GM21423 (cell line): ENCODE measurements at regions not wholly inside any gene's neighbourhood (a gene's known extent, or its start where the extent isn't known, plus 50 kb on each side); places are given as distances from the start of the nearest gene placed in this dataset.
"Not testable (repeated sequence)": the region's sequence is repeated elsewhere in the genome, so short reads cannot be mapped to it uniquely, and the experiment has no call there.

ENCODE experiments used
- ATAC-seq: cut with Tn5 transposase; IDR thresholded peaks from one replicate; pipeline ENCODE4 v1.9.1; 2021; ENCODE audit warnings: mild to moderate bottlenecking, moderate library complexity; ENCODE audit not compliant: unreplicated experiment

DNA sequence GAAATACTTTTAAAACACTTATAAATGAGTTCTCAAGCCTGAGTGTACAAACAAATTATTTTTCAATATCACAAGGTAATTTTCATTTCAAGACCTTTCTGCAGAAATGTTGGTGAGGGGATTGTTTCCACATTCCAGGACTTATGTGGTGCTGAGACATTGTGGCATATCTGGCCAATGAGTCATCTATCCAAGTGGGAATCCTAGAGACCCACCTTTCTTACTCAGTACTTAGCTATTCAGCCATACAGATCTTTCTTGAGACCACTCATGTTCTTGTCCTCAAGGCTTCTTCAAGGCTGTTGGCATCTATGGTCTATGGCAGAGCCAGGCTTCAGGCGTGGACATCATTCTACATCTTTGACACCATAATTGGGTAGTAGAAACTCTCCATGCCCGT, 225.4 kb downstream of the DKK1 start:
- no peak for ATAC-seq

DNA sequence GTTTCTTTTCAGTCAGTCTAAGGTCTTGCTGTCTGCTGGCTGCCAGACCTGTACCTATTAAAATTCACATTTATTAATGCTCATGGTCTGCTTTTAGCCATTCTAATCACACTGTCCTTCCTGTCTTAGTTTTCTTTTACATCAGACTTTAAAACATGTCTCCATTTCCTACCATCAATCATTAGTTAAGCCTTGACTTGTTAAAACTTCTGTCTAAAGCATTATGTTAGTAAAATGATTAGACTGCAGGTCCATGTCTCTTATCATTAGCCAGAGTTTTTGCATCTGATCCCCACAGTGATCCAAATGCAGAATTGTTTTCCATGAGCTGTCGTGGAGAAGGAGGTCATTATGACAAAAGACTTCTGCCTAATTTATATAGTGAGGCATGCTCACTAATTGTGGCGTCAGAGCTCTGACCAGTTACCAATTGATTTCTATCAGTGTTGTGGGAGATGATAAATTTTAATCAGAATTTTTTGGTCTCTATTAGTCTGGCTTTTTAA, 226.5 kb downstream of the DKK1 start:
- ATAC-seq, result no peak

DNA sequence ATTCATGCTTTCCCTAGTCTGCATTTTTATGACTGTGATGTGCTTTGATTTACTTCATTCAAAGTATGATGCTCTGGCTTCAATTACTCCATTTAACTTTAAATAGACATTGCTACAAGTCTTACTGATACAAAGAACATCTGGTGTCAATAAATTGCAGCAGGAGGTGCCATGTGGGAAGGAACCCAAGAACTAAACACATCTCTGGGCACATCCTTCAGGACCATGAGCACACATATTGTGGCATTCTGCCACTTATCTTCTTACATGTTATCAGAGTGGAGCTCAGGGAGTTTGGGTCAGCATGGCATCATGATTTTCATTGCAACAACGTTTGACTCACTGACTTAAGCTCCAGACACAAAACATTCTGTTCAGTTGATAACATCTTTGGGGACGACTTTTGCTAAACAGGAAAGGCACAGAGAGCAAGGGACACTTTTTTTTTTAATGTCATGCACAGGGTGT, 227.0 kb downstream of the DKK1 start:
- no peak for ATAC-seq

DNA sequence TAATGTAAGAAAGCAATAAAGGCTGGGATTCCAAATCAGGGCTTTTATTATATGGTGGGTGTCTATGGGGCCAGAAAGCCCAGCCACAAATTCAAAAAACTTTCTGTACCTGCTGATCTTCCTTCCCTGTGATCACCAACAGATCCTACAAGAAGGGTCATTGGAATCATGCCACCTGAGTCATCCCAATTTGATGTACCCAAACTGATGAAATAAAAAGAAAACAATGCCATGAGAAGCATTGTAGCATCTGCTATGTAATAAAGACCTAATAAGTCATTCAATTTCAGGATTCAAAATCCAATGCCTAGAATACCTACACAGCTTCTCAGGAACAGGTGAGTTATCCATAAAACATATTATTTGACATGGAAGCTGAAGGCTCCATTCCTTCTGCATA, 228.8 kb downstream of the DKK1 start:
- no peak for ATAC-seq

DNA sequence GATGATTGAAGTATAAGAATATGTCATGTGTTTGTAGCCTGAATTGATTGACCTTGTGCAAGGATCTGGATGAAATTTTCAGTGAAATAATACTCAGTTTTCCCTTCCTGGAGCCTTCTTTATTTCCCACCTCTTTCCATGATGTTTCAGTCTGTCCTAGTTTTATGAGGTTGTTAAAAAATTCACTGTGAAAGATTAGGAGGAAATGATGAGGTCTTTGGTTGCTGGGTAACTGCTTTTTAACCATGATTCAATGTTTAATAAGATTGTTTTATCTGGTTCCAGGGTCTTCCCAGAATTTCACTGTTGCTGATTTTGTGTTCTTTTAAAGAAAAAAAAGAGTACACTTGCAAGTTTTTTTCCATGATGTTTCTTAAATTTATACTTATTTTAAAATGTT, 221.5 kb downstream of the MBL2 start:
- no peak for ATAC-seq

DNA sequence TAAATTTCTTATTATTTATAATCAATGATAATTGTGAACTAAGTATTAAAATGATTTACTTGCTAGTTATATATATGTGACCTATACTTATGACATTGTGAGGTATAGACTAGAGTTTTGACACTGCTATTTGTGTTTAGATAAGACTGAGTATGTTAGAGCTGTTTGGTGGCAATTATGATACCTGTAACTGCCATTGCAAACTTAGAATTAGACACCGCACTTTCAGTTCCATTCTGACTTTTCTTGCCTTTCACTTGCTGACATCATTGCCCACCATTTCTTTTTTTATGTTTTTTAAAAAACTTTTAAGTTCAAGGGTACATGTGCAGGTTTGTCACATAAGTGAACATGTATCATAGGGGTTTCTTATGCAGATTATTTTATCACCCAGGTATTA, 214.5 kb downstream of the MBL2 start:
- no peak for ATAC-seq

DNA sequence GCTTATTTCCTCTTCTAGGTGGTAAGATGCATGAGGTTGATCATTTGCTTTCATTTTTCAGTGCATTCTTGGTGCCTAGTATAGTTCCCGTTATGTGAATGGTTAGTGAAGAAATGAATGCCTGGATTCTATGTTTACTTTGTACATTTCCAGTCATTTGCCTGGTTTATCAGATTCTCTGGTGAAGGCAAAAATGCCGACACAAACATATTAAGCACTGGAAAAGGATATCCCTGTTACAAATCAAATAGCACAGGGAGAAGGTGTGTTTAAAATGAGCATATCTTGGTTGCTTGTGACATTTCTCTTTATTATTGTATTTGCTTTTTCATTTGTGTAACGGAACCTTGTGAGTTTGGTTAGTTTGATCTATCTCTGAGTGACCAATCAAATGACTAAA, 211.3 kb downstream of the MBL2 start:
- ATAC-seq, result no peak

DNA sequence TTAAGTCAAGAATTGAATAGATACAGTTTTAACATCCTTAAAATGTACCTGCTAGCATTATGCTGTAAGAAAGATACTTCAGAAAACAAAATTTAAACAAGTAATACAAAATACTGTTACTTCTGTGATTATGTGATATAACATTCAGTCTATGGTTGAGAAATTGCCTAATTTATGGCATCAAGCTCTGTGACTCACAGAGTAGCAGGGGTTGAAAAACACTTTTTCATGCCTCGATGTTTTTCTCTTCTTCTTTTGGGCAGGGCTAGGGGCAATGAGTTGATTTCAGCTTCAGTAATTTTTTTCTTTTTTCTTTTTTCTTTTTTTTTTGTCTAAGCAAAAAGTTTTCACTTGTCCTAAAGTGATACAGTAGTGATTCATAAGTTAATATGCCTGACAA, 209.2 kb downstream of the MBL2 start:
- no peak for ATAC-seq

DNA sequence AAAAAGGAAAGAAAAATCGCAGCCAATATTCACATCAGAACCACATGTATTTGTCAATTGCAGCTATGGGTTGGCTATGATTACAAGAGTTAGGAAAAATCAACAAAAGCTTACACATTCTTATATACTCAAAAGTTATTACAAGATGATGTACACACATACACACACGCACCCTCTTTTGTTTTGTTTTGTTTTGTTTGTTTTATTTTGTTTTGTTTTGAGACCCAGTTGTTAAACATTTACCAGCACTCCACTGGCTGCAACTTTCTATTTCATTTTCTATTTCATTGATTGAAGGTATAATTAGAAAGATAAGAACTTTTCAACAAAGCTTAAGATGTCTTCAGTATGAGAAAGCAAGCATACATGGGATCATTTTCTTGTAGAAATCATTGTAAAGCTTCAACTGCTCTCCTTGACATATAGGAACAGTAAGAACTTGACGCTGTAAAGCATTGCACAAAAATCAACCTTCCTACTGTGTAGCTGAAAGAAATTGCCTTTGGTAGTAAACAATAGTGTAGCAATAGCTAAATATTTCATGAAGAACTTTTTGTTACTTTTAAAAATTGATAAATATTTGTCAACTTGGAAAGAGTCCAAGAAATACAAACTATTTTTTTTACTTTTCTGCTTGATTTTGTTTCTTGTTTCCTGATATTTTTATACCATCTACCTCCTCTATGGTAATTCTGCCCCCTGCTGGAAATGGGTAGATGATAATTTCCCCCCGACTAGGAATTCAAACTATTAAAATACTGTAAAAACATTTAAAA, 205.9 kb downstream of the MBL2 start:
- ATAC-seq, result no peak

DNA sequence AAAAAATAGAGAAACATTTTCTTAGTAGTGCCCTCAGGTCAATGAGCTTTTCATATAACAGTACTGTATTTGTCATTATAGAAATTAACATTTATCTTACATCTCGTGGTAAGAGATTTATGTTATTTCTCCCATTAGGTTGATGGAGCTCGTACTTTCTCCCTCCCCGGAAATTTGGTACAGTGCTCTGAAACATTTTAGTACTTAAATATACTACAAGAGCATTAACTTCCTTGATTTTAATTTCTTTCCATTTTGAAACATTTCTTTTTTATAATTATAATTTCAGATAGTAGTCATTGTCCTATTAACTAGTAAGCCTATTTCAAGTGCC, 205.4 kb downstream of the MBL2 start:
- no peak for ATAC-seq

DNA sequence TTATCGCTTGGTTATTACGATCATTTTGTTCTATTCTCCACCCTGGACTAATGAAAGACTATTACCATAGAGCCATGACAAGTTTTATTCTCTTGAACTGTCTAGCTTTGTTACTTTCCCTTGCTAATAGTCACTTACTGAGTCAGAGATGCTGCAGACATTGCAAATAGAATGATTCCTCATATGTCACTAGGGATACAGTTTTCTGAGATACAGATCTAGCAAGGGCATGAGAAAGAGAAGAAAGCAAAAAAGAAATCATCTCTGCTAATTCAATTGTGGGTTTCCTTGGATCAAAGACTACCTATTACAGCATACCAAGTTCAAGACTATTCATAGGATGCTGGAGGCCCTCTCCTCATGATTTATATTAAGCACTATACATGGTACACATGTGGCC, 204.3 kb downstream of the MBL2 start:
- no peak for ATAC-seq

DNA sequence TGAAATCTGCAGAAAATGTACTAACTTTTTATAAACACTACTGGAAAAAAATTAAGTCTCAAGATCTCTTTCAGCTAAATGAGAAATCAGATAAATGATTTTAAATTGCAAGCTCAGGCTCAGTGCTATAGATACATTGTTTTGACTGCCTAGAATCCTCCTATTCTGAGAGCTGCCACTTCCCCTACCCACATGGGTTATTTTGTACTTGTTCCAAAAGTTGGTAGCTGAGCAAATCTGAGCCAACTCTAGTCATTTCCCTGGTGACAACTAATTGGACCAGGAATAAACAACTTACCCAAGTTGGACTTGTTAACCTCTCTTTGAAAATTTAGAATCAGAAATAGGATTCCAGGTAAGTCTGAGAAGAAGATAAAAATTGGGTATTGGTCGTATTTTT, 202.1 kb downstream of the MBL2 start:
- ATAC-seq, result no peak

DNA sequence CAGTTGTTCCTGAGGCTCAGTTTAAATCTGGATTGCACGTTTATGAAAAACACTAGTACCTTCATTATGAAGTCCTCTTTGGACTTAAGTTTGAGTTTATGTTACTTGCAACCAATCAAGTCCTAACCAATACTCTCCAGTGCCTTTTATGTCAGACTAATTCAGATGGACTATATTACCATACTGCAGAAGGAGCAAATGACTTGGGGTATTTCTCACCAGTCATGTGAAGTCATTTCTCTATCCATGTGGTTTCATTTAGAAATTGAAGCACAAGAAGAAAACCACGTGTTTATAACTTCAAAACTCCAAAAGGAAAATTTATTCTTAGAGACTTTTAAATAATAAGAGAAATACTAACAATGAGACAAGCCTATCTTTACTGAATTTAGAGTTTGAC, 201.6 kb downstream of the MBL2 start:
- no peak for ATAC-seq

DNA sequence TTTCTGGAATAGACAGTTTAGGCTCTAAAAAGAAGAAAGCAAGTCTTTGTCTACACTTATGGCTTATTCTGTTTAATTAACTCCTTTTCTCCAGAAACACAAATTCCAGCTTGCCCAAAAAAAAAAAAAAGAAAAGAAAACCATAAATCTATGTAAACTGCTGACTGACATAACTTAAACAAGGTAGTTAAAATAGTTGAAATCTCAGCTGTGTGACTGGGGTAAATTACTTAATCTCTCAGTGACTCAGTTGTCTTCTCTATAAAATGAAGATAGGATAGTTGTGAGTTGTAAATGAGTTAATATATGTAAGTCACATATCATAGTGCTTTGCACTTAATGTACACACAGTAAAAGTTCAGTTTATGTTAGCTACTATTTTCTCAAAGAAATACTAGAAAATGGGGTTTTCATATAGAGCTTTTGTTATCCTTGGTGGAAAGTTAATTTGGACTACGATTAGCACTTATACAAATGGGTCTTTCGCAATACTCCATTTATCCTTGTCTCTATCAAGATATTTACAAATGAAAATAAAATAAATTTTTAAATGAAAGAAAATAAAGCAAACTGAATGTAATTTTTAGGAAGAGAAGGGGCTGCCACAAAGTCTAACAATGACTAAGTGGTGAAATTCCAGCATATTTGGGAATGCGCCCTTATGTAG, 200.9 kb downstream of the MBL2 start:
- ATAC-seq, result no peak

DNA sequence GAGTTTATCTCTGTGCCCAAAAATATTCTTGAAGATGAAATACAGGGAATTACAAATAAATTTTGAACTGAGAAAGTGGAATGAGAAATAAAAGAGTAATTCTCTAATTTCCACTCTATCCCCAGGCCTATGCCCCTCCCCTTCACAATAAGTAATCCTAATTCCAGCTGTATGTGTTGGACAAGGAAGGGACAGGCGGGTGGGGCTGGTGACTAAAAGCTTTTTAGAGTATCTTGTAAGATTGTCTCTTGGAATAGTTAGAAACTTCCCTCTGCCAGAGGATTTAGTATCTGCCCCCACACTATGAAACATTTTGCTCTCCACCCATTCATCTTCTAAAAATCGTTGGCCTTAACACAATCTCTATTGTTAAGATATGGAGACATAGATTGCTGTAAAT, 199.2 kb downstream of the MBL2 start:
- no peak for ATAC-seq

DNA sequence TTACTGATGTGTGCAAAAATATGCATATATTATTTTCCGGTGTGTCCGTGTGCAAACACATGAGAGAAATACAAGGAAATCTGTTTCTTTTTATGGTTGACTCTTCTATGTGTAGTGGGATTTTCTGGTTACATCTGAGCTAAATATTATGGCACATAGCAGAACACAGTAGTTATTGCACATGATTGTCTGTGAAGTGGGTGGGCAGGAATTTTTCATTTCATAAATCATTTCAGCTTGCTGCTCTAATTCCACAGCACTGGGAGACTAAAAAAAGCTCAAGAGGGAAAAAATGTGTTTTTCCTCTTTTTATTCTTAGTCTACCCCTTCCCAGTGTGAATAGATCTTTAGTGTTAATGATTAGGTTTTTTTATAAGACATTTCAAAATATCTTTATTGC, 197.9 kb downstream of the MBL2 start:
- no peak for ATAC-seq

DNA sequence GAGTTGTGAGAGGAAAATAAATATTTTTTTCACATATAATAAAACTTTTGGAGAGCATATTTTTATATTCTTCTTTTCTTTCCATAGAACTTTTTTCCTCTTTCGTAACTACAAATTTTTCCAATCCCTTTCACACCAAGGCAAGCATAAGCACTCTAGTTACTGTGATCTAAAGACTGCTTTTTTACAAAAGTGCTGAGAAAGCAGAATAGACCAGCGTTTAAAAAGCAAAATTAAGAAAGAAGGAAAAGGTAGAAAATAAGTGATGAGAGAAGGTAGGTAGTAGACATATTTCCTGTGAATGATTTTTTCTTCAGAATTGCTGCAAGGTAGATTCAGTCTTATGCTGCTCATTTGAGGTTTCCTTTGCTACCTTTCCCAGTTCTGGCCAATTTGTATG, 195.5 kb downstream of the MBL2 start:
- ATAC-seq, result no peak

DNA sequence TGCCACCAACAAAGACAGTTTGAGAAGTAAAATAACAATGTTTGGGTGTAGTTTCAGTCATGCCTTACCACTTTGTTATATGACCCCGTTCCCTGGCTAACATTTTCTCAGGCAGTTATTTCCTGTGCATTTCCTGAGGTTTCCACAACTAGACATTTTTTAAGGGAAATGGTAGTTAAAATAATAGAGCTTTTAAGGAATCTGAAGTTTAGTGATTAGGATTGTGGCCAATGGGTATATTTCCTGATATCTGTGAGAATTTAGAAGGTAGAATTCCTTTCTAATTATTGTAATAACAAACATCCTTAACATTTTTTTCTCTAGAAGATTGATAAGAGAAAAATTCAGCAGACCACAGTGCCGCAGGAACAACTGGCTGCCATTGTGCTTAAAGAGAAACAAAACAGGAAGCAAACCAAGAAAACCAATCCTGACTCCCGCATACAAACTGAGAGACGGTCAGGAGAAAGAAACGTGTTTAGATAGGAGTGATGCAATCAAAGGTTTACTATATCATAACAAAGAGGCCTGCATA, 193.6 kb downstream of the MBL2 start:
- no peak for ATAC-seq

DNA sequence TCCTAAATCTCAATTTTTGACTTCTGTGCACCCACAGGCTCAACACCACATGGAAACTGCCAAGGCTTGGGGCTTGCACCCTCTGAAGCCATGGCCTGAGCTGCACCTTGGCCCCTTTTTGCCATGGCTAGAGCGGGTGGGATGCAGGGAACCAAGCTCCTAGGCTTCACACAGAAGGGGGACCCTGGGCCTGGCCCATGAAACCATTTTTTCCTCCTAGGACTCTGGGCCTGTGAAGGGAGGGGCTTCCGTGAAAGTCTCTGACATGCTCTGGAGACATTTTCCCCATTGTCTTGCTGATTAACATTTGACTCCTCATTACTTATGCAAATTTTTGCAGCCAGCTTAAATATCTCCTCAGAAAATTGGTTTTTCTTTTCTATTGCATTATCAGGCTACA, 190.9 kb downstream of the MBL2 start:
- not testable (repeated sequence) for ATAC-seq

DNA sequence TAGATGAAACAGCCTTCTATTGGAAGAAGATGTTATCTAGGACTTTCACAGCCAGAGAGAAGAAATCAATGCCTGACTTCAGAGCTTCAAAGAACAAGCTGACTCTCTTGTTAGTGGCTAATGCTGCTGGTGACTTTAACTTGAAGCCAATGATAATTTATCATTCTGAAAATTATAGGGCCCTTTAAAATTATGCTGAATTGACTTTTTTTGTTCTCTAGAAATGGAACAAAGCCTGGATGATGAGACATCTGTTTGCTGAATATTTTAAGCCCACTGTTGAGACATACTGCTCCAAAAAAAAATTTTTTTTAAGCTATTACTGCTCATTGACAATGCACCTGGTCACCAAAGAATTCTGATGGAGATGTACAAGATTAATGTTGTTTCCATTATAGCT, 189.2 kb downstream of the MBL2 start:
- no peak for ATAC-seq

DNA sequence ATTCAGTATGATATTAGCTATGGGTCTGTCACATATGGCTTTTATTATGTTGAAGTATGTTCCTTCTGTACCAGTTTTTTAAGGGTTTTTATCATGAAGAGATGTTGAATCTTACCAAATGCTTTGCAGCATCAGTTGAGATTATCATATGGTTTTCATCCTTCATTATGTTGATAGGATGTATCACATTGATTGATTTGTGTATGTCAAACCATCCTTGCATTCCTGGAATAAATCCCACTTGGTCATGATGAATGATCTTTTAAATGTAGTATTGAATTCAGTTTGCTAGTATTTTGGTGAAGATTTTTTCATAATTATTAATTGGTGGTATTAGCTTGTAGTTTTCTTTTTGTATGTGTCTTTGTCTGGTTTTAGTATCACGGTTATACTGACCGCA, 185.9 kb downstream of the MBL2 start:
- no peak for ATAC-seq

DNA sequence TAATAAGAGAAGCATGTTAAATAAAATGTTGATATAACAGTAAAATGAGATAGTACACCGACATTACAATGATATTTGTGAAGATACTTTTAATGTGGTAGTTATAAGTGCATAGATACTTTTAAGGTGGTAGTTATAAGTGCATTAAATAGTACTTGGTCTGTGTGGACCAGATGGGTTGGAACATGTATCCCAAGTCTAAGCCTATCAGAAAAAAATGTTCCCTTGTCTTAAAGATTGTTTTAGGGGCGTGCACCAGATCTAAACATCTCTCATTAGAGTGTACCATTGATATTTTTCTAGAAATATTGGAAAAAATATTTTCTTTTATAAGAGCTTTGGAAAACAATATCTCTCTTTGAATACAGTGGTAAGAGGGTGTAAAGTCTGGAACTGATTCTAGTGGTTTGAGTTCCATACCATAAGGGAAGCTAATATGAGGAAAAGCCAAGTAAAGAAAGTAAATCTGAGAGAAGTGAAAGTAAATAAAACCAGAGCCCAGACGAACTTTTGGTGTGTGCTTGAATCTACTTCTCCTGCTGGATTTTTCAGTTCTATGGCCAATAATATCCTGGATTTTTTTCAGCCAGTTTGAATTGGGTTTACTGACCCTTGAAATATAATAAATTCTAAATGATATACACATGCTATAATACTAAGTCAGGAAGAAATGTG, 175.3 kb downstream of the MBL2 start:
- ATAC-seq, result no peak
